Activated CD4-positive, alpha-beta T cell treated with anti-CD3 and anti-CD28 coated beads for 36 hours (primary cell): ENCODE measurements at regions not wholly inside any gene's neighbourhood (a gene's known extent, or its start where the extent isn't known, plus 50 kb on each side); places are given as distances from the start of the nearest gene placed in this dataset.
"Not testable (repeated sequence)": the region's sequence is repeated elsewhere in the genome, so short reads cannot be mapped to it uniquely, and the experiment has no call there.

Experiments used
- ATAC-seq: fragments of 200-7000 bp; cut with Tn5 transposase; one replicate; pipeline ENCODE4 v1.10.0; 2021; ENCODE audit warnings: mild to moderate bottlenecking, moderate library complexity
- CTCF ChIA-PET: fragments of 350-600 bp; sonication (Branson Sonifier 250); formaldehyde crosslinking; loops from one replicate; lab custom pipeline; 2021; ENCODE audit warnings: antibody characterized with exemption; lab: Charles Lee
- POLR2A ChIA-PET: fragments of 350-600 bp; sonication (Branson Sonifier 250); formaldehyde crosslinking; loops from one replicate; lab custom pipeline; 2021; ENCODE audit warnings: antibody characterized with exemption, inconsistent platforms; lab: Charles Lee
- DNase-seq: peaks from one replicate; pipeline ENCODE4 v3.0.0-alpha.2; 2020
- H3K27ac Mint-ChIP-seq: one replicate; pipeline ENCODE4 v1.8.0; 2021; ENCODE audit warnings: mixed read lengths
- H3K27me3 Mint-ChIP-seq: one replicate; pipeline ENCODE4 v1.8.0; 2021; ENCODE audit warnings: mixed read lengths
- H3K36me3 Mint-ChIP-seq: one replicate; pipeline ENCODE4 v1.8.0; 2021; ENCODE audit warnings: low read depth, mixed read lengths
- H3K4me1 Mint-ChIP-seq: one replicate; pipeline ENCODE4 v1.8.0; 2021; ENCODE audit warnings: mixed read lengths
- H3K4me3 Mint-ChIP-seq: one replicate; pipeline ENCODE4 v1.8.0; 2021; ENCODE audit warnings: mild to moderate bottlenecking, moderate library complexity, mixed read lengths
- H3K9me3 Mint-ChIP-seq: one replicate; pipeline ENCODE4 v1.8.0; 2021; ENCODE audit warnings: low read depth, mixed read lengths
- intact Hi-C, 2 experiments: fragments of 100-400 bp; cut with DNase I in 1 of 2; cut with micrococcal nuclease in 1 of 2; formaldehyde crosslinking; loops; one replicate each; pipeline versions ENCODE4 v1.14.2 to v1.15.1; 2022 to 2024; cut with DNase I, micrococcal nuclease

- Mint-ChIP-seq H3K9me3 (no peaks in the 10 kb centered on the region), H3K4me1 (no peaks in the 10 kb centered on the region), H3K27me3 (no peaks in the 10 kb centered on the region), H3K36me3 (no peaks in the 10 kb centered on the region), H3K27ac (no peak overlapping the region), H3K4me3 (no peak overlapping the region)
- ChIA-PET CTCF (interaction anchor here (0.6 kb wide), 1 partner anchor 617 kb away, joined by 3 read pairs; no protein-coding TSS in a partner anchor), POLR2A (no interaction called here)
- intact Hi-C loops: no loop called here
- ATAC-seq (no peak), DNase-seq (no peak)
Measured at GRCh38 chr2:147433822-147434221, 411.0 kb upstream of the ACVR2A start.

GRCh38 chr2:147430408-147430807 lies 414.4 kb upstream of the ACVR2A start:
- H3K9me3 Mint-ChIP-seq: no peaks in the 10 kb centered on the region
- DNase-seq: no peak
- no peaks in the 10 kb centered on the region for H3K36me3 Mint-ChIP-seq
- intact Hi-C loops: no loop called here
- no peak for ATAC-seq
- H3K27me3 Mint-ChIP-seq: no peaks in the 10 kb centered on the region
- no peak overlapping the region for H3K4me3 Mint-ChIP-seq
- ChIA-PET CTCF (interaction anchor here (1.0 kb wide), 1 partner anchor 9 kb away, joined by 3 read pairs; no protein-coding TSS in a partner anchor), POLR2A (no interaction called here)
- no peaks in the 10 kb centered on the region for H3K4me1 Mint-ChIP-seq
- H3K27ac Mint-ChIP-seq: no peak overlapping the region

DNA sequence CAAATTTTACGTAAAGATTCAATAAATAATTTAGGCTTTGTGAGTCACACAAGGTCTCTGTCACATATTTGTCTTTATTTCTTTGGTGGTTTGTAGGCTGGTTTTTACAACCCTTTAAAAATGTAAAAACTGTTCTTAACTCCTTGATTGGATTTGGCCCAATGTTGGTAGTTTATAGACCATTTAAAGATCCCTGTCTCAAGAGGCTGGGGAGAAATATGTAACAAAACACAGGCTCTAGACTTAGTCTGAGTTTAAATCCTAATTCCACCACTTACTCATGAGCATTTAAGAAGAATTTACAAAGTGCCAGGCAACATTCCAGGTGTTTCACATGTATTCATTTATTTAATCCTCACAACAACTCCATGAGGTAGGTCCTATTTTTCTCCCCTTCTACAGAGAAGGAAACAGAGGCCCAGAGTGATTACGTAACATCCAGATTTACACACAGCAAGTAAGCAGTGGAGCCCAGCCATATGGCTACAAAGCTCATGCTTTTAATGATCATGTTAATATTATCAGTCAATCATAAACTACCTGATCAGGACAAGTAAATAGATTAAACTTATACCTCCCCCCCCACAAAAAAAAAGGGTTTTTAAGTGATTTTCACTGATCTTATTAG lies 416.6 kb upstream of the ACVR2A start:
- Mint-ChIP-seq H3K27me3 (no peaks in the 10 kb centered on the region), H3K36me3 (no peaks in the 10 kb centered on the region), H3K4me1 (no peaks in the 10 kb centered on the region), H3K27ac (no peak overlapping the region), H3K4me3 (no peak overlapping the region), H3K9me3 (no peaks in the 10 kb centered on the region)
- POLR2A ChIA-PET: no interaction called here
- DNase-seq (no peak), ATAC-seq (no peak)
- CTCF ChIA-PET: no interaction called here
- intact Hi-C loops: no loop called here

DNA sequence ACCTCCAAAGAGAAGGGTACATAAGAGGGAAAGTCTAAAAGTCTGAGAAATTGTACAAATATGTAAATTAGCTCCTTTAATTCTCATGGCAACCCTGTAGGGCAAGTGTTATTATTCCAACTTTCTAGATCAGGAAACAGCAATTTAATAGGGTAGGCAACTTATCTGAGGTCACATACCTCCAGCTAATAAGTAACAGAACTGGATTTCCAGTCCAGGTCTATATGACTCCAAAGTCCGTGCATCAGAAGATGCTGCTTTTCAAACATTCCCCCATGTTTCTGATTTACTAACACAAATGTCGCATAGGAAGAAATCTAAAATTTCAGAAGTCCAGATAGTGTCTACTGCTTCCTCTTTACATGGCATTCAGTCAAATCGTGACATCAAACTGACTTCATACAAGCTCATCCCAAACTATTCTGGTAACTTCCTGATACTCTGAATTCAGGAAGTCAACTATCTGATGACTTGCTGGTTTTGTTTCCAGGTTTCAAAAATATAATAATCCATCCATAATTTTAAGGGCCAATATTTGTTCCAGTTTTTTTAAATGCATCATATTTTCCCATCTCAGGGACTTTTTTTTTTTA lies 419.3 kb upstream of the ACVR2A start:
- POLR2A ChIA-PET: no interaction called here
- no peaks in the 10 kb centered on the region for H3K9me3 Mint-ChIP-seq
- H3K4me3 Mint-ChIP-seq: no peak overlapping the region
- H3K36me3 Mint-ChIP-seq: no peaks in the 10 kb centered on the region
- no peaks in the 10 kb centered on the region for H3K27me3 Mint-ChIP-seq
- intact Hi-C loops: no loop called here
- H3K4me1 Mint-ChIP-seq: peaks cover 5% of the 10 kb centered on the region
- CTCF ChIA-PET: interaction anchor here (0.7 kb wide), 1 partner anchor 197 kb away, joined by 3 read pairs; no protein-coding TSS in a partner anchor
- ATAC-seq (no peak), DNase-seq (no peak)
- H3K27ac Mint-ChIP-seq: no peak overlapping the region

DNA sequence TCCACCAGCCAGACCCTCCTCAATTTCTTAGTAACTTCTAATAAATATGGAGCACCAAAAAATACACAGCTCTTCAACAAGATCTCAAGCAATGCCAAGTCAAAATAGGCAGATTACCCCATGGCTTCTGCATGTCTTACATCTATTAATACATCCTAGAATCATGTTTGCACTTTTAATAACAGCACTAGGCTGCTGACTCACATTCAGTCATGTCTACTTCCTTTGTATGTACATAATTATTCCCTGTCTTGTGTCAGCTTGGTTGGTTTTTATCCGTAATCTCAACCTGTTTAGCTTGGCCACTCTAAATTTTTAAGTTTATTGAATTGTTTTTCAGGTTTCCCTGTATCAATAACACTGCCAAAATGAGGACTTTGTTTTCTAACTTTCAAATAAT lies 420.1 kb upstream of the ACVR2A start:
- Mint-ChIP-seq H3K4me1 (peaks cover 13% of the 10 kb centered on the region), H3K36me3 (no peaks in the 10 kb centered on the region), H3K9me3 (no peaks in the 10 kb centered on the region), H3K27ac (no peak overlapping the region), H3K27me3 (no peaks in the 10 kb centered on the region), H3K4me3 (no peak overlapping the region)
- DNase-seq: no peak
- intact Hi-C loops: no loop called here
- CTCF ChIA-PET: interaction anchor here (0.7 kb wide), 1 partner anchor 47 kb away, joined by 4 read pairs; no protein-coding TSS in a partner anchor
- ATAC-seq: no peak
- POLR2A ChIA-PET: no interaction called here

GRCh38 chr2:147420947-147421675 lies 423.7 kb upstream of the ACVR2A start:
- CTCF ChIA-PET: no interaction called here
- H3K36me3 Mint-ChIP-seq: no peaks in the 10 kb centered on the region
- no peaks in the 10 kb centered on the region for H3K27me3 Mint-ChIP-seq
- H3K9me3 Mint-ChIP-seq: no peaks in the 10 kb centered on the region
- DNase-seq (no peak), ATAC-seq (peak; percentile 61)
- no peak overlapping the region for H3K27ac Mint-ChIP-seq
- no peak overlapping the region for H3K4me3 Mint-ChIP-seq
- H3K4me1 Mint-ChIP-seq: peaks cover 20% of the 10 kb centered on the region
- POLR2A ChIA-PET: interaction anchor here (0.6 kb wide), 1 partner anchor 257 kb away, joined by 6 read pairs; no protein-coding TSS in a partner anchor
- intact Hi-C loops: no loop called here

- Mint-ChIP-seq H3K36me3 (no peaks in the 10 kb centered on the region), H3K4me3 (no peak overlapping the region), H3K9me3 (no peaks in the 10 kb centered on the region), H3K4me1 (peaks cover 20% of the 10 kb centered on the region), H3K27ac (no peak overlapping the region), H3K27me3 (no peaks in the 10 kb centered on the region)
- intact Hi-C loops: no loop called here
- DNase-seq (no peak), ATAC-seq (no peak)
- ChIA-PET POLR2A (interaction anchor here (0.5 kb wide), 1 partner anchor 65 kb away, joined by 9 read pairs; no protein-coding TSS in a partner anchor), CTCF (no interaction called here)
Measured at GRCh38 chr2:147420517-147420916, 424.3 kb upstream of the ACVR2A start.

- H3K27ac Mint-ChIP-seq: no peak overlapping the region
- peaks cover 14% of the 10 kb centered on the region for H3K9me3 Mint-ChIP-seq
- CTCF ChIA-PET: no interaction called here
- no peak overlapping the region for H3K4me3 Mint-ChIP-seq
- no peaks in the 10 kb centered on the region for H3K27me3 Mint-ChIP-seq
- peak; percentile 85 for ATAC-seq
- no peak for DNase-seq
- intact Hi-C loops: no loop called here
- no peaks in the 10 kb centered on the region for H3K36me3 Mint-ChIP-seq
- POLR2A ChIA-PET: no interaction called here
- H3K4me1 Mint-ChIP-seq: peaks cover 19% of the 10 kb centered on the region
Measured at GRCh38 chr2:147416099-147416498, 428.7 kb upstream of the ACVR2A start.

DNA sequence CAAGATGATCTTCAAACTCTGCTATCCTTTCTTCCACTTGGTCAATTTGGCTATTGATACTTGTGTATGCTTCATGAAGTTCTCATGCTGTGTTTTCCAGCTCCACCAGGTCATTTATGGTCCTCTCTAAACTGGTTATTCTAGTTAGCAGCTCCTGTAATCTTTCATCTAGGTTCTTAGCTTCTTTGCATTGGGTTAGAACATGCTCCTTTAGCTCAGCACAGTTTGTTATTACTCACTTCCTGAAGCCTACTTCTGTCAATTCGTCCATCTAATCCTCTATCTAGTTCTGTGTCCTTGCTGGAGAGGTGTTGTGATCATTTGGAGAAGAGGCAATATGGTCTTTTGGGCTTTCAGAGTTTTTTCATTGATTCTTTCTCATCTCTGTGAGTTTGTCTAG lies 430.2 kb upstream of the ACVR2A start:
- ATAC-seq, intact Hi-C loops: not testable (repeated sequence)

GRCh38 chr2:147408357-147408756 lies 436.5 kb upstream of the ACVR2A start:
- Mint-ChIP-seq H3K36me3 (no peaks in the 10 kb centered on the region), H3K27me3 (no peaks in the 10 kb centered on the region), H3K4me3 (no peak overlapping the region), H3K9me3 (peaks cover 3% of the 10 kb centered on the region), H3K4me1 (no peaks in the 10 kb centered on the region), H3K27ac (no peak overlapping the region)
- no peak for DNase-seq
- ATAC-seq: no peak
- intact Hi-C loops: no loop called here
- ChIA-PET CTCF (no interaction called here), POLR2A (no interaction called here)

More for the DNA sequence above, 430.2 kb upstream of the ACVR2A start:
- POLR2A ChIA-PET: interaction anchor here (0.6 kb wide), 1 partner anchor 1039 kb away, joined by 5 read pairs; no protein-coding TSS in a partner anchor
- H3K36me3 Mint-ChIP-seq, DNase-seq, H3K4me1 Mint-ChIP-seq, H3K27me3 Mint-ChIP-seq, CTCF ChIA-PET, H3K4me3 Mint-ChIP-seq, H3K27ac Mint-ChIP-seq: not testable (repeated sequence)
- H3K9me3 Mint-ChIP-seq: peaks cover 16% of the 10 kb centered on the region

DNA sequence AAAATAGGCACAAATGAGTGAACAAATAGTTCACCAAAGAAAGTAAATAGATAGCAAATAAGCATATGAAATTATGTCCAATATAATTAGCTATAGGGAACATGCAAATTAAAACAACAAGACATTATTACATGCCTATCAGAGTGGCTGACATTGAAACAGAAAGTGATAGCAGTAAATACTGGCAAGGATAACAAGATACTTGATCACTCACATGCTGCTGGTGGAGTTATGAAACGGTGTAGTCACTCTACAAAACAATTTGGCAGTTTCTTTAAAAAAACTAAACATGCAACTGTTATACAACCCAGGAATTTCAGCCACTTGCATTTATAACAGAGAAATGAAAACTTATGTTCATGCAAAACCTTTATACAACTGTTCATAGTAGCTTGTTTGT lies 439.2 kb upstream of the ACVR2A start:
- intact Hi-C loops: no loop called here
- ChIA-PET POLR2A (no interaction called here), CTCF (no interaction called here)
- DNase-seq: no peak
- Mint-ChIP-seq H3K4me1 (no peaks in the 10 kb centered on the region), H3K9me3 (peaks cover 2% of the 10 kb centered on the region), H3K4me3 (no peak overlapping the region), H3K27me3 (peaks cover 3% of the 10 kb centered on the region), H3K36me3 (no peaks in the 10 kb centered on the region), H3K27ac (no peak overlapping the region)
- ATAC-seq: no peak
